SK-N-MC (cell line): ENCODE measurements at regions not wholly inside any gene's neighbourhood (a gene's known extent, or its start where the extent isn't known, plus 50 kb on each side); places are given as distances from the start of the nearest gene placed in this dataset.

ENCODE experiments used
- EZH2 ChIP-seq: fragments of 200-600 bp; sonication (generic); IDR thresholded peaks from one replicate; pipeline ENCODE4 v1.6.1; 2017; ENCODE audit warnings: antibody characterized with exemption
- POLR2AphosphoS5 ChIP-seq: IDR thresholded peaks from 2 replicates; pipeline ENCODE4 v1.6.1; 2012; ENCODE audit warnings: mild to moderate bottlenecking, low read depth, low read length, borderline replicate concordance

GRCh38 chr10:24097751-24098207, 111.2 kb upstream of the KIAA1217 start:
- TF ChIP-seq EZH2 (no peak), POLR2AphosphoS5 (no peak)
